Gastrocnemius medialis (tissue), 4 donors: ENCODE measurements at regions not wholly inside any gene's neighbourhood (a gene's known extent, or its start where the extent isn't known, plus 50 kb on each side); places are given as distances from the start of the nearest gene placed in this dataset.

Experiments
- ATAC-seq, 2 donors: fragments of 150-250 bp; one replicate each; pipeline ENCODE4 v1.9.1; 2016
- DNase-seq, 2 donors: peaks; one replicate each; pipeline ENCODE4 v3.0.0-alpha.2; 2019
- H3K27ac ChIP-seq, 4 donors: fragments of 200-600 bp; sonication (generic); 1 replicate in 1 of 4; 2 replicates in 3 of 4; pipeline ENCODE4 v1.5.1; 2016 to 2018; ENCODE audit warnings: mild to moderate bottlenecking in 2 of 4, moderate library complexity in 1 of 4
- H3K27me3 ChIP-seq, 3 donors: fragments of 200-600 bp; sonication (generic) in 2 of 3; 1 replicate in 1 of 3; 2 replicates in 2 of 3; pipeline versions ENCODE4 v1.5.1 to v1.6.0; 2016 to 2019; ENCODE audit warnings: mild to moderate bottlenecking in 1 of 3, moderate library complexity in 1 of 3
- H3K36me3 ChIP-seq, 2 donors: fragments of 200-600 bp; sonication (generic) in 1 of 2; one replicate each; pipeline ENCODE4 v1.5.1; 2017 to 2018
- H3K4me1 ChIP-seq, 2 donors: fragments of 200-600 bp; sonication (generic) in 1 of 2; one replicate each; pipeline ENCODE4 v1.5.1; 2016 to 2017; ENCODE audit warnings: mild to moderate bottlenecking in 2 of 2
- H3K4me3 ChIP-seq, 4 donors: fragments of 200-600 bp; sonication (generic) in 3 of 4; 1 replicate in 1 of 4; 2 replicates in 3 of 4; pipeline ENCODE4 v1.5.1; 2016 to 2019; ENCODE audit warnings: mild to moderate bottlenecking in 2 of 4
- H3K9me3 ChIP-seq, 3 donors: fragments of 200-600 bp; sonication (generic) in 2 of 3; 1 replicate in 1 of 3; 2 replicates in 2 of 3; pipeline ENCODE4 v1.5.1; 2016 to 2019
- CTCF ChIP-seq, 5 experiments: fragments of 450-650 bp in 3 of 5; fragments of 200-600 bp in 2 of 5; sonication (generic) in 2 of 5; IDR thresholded peaks in 4 of 5; conservative IDR thresholded peaks in 1 of 5; 1 replicate in 4 of 5; 2 replicates in 1 of 5; pipeline ENCODE4 v1.5.1; 2016 to 2019; ENCODE audit warnings: antibody characterized with exemption in 5 of 5, mild to moderate bottlenecking in 3 of 5, moderate library complexity in 3 of 5
- POLR2A ChIP-seq, 2 donors: fragments of 450-650 bp; IDR thresholded peaks; one replicate each; pipeline ENCODE4 v1.6.1; 2017; ENCODE audit warnings: antibody characterized with exemption in 2 of 2, mild to moderate bottlenecking in 2 of 2, moderate library complexity in 2 of 2
- in situ Hi-C, 4 donors: fragments of 200-750 bp; cut with MboI; loops; one replicate each; pipeline versions ENCODE4 v1.15.0 to v1.8.0; 2017; ENCODE audit warnings: low sequenced_read_pairs in 4 of 4
- intact Hi-C: fragments of 100-400 bp; cut with DNase I; formaldehyde crosslinking; loops from one replicate; pipeline ENCODE4 v1.15.1; 2023; ENCODE audit warnings: low total_unique reads

- no peaks in the 10 kb centered on the region for H3K4me1 ChIP-seq
- in situ Hi-C loops: no loop called here
Observed at GRCh38 chr6:91868539-91869202, 1281.8 kb upstream of the MAP3K7 start.

GRCh38 chr6:91865889-91866288 lies 1279.0 kb upstream of the MAP3K7 start:
- no peak overlapping the region for H3K27ac ChIP-seq
- DNase-seq: no peak
- in situ Hi-C loops: no loop called here

More at GRCh38 chr6:91868539-91869202, 1281.8 kb upstream of the MAP3K7 start:
- no peaks in the 10 kb centered on the region for H3K9me3 ChIP-seq
- ATAC-seq (no peak), DNase-seq (no peak)
- no peaks in the 10 kb centered on the region for H3K36me3 ChIP-seq
- H3K4me3 ChIP-seq: no peak overlapping the region
- no peaks in the 10 kb centered on the region for H3K27me3 ChIP-seq
- H3K27ac ChIP-seq: no peak overlapping the region
- intact Hi-C loops: no loop called here
- TF ChIP-seq POLR2A (IDR thresholded peaks at IDR 0.05): no peak
- TF ChIP-seq CTCF (IDR thresholded peaks at IDR 0.05 in 4 of 5, conservative IDR thresholded peaks at IDR 0.05 in 1 of 5): no peak

GRCh38 chr6:91864911-91865310 lies 1278.0 kb upstream of the MAP3K7 start:
- H3K4me3 ChIP-seq: no peak overlapping the region
- no peaks in the 10 kb centered on the region for H3K4me1 ChIP-seq
- no peaks in the 10 kb centered on the region for H3K9me3 ChIP-seq
- no peak for ATAC-seq
- intact Hi-C loops (no loop called here), in situ Hi-C loops (no loop called here)
- no peak for DNase-seq
- no peaks in the 10 kb centered on the region for H3K27me3 ChIP-seq
- no peak overlapping the region for H3K27ac ChIP-seq
- H3K36me3 ChIP-seq: no peaks in the 10 kb centered on the region
- TF ChIP-seq CTCF (IDR thresholded peaks at IDR 0.05 in 4 of 5, conservative IDR thresholded peaks at IDR 0.05 in 1 of 5) (no peak), POLR2A (IDR thresholded peaks at IDR 0.05) (no peak)

More at GRCh38 chr6:91865889-91866288, 1279.0 kb upstream of the MAP3K7 start:
- H3K9me3 ChIP-seq: no peaks in the 10 kb centered on the region
- no peaks in the 10 kb centered on the region for H3K4me1 ChIP-seq
- TF ChIP-seq POLR2A (IDR thresholded peaks at IDR 0.05) (no peak), CTCF (IDR thresholded peaks at IDR 0.05 in 4 of 5, conservative IDR thresholded peaks at IDR 0.05 in 1 of 5) (no peak)
- no peak for ATAC-seq
- H3K4me3 ChIP-seq: no peak overlapping the region
- intact Hi-C loops: no loop called here
- H3K36me3 ChIP-seq: no peaks in the 10 kb centered on the region
- H3K27me3 ChIP-seq: no peaks in the 10 kb centered on the region

GRCh38 chr6:91860541-91861335 lies 1273.9 kb upstream of the MAP3K7 start:
- in situ Hi-C loops: no loop called here
- intact Hi-C loops: no loop called here
- H3K9me3 ChIP-seq: no peaks in the 10 kb centered on the region
- H3K4me1 ChIP-seq: no peaks in the 10 kb centered on the region
- no peaks in the 10 kb centered on the region for H3K27me3 ChIP-seq
- H3K36me3 ChIP-seq: no peaks in the 10 kb centered on the region
- ATAC-seq (no peak), DNase-seq (no peak)
- H3K4me3 ChIP-seq: no peak overlapping the region
- no peak overlapping the region for H3K27ac ChIP-seq
- TF ChIP-seq CTCF (IDR thresholded peaks at IDR 0.05 in 4 of 5, conservative IDR thresholded peaks at IDR 0.05 in 1 of 5) (no peak), POLR2A (IDR thresholded peaks at IDR 0.05) (no peak)
